AG09309 (cell line): ENCODE measurements at regions not wholly inside any gene's neighbourhood (a gene's known extent, or its start where the extent isn't known, plus 50 kb on each side); places are given as distances from the start of the nearest gene placed in this dataset.
"Not testable (repeated sequence)": the region's sequence is repeated elsewhere in the genome, so short reads cannot be mapped to it uniquely, and the experiment has no call there.

Experiments used
- DNase-seq: peaks from one replicate; pipeline ENCODE4 v3.0.0-alpha.2; 2010; ENCODE audit warnings: low read depth
- H3K4me3 ChIP-seq: 2 replicates; pipeline ENCODE4 v1.5.1; 2011; ENCODE audit warnings: mild to moderate bottlenecking, low read depth, low read length, moderate library complexity; ENCODE audit not compliant: control insufficient read depth
- CTCF ChIP-seq: IDR thresholded peaks from 2 replicates; pipeline ENCODE4 v1.5.1; 2011; ENCODE audit warnings: mild to moderate bottlenecking, low read depth, low read length, inconsistent platforms; ENCODE audit not compliant: insufficient read depth, control insufficient read depth; ENCODE audit errors: missing control alignments

GRCh38 chr7:98763441-98763840 lies 106.4 kb downstream of the TMEM130 start:
- no peak for TF ChIP-seq CTCF
- H3K4me3 ChIP-seq = no peak overlapping the region
- no peak for DNase-seq

- no peak for DNase-seq
- no peak overlapping the region for H3K4me3 ChIP-seq
- TF ChIP-seq CTCF = no peak
Observed at GRCh38 chr7:98764946-98765345, 104.9 kb downstream of the TMEM130 start.

- H3K4me3 ChIP-seq, DNase-seq: not testable (repeated sequence)
Observed at GRCh38 chr7:98770085-98770484, 99.7 kb downstream of the TMEM130 start.

- TF ChIP-seq CTCF = no peak
- no peak overlapping the region for H3K4me3 ChIP-seq
- peak; percentile 57 for DNase-seq
Observed at GRCh38 chr7:98771519-98771918, 98.3 kb downstream of the TMEM130 start.

GRCh38 chr7:98771941-98772603 lies 97.7 kb downstream of the TMEM130 start:
- TF ChIP-seq CTCF = no peak
- DNase-seq = no peak
- no peak overlapping the region for H3K4me3 ChIP-seq

- no peak for DNase-seq
- no peak for TF ChIP-seq CTCF
Observed at GRCh38 chr7:98774884-98775283, 94.9 kb downstream of the TMEM130 start.

GRCh38 chr7:98777051-98777450 lies 92.8 kb downstream of the TMEM130 start:
- DNase-seq = no peak
- H3K4me3 ChIP-seq = no peak overlapping the region
- no peak for TF ChIP-seq CTCF

More at GRCh38 chr7:98774884-98775283, 94.9 kb downstream of the TMEM130 start:
- no peak overlapping the region for H3K4me3 ChIP-seq
